Activated naive CD4-positive, alpha-beta T cell (primary cell): ENCODE measurements at regions not wholly inside any gene's neighbourhood (a gene's known extent, or its start where the extent isn't known, plus 50 kb on each side); places are given as distances from the start of the nearest gene placed in this dataset.

ENCODE experiments used
- DNase-seq, 4 experiments: peaks; one replicate each; lab custom pipeline; 2025; lab: John Stamatoyannopoulos, UW

GRCh38 chr16:80489173-80489572 lies 51.6 kb upstream of the DYNLRB2 start:
- no peak for DNase-seq

- no peak for DNase-seq
Measured at GRCh38 chr16:80488167-80488566, 52.6 kb upstream of the DYNLRB2 start.

GRCh38 chr16:80480664-80481063 lies 60.1 kb upstream of the DYNLRB2 start:
- DNase-seq: no peak

GRCh38 chr16:80477838-80478237 lies 63.0 kb upstream of the DYNLRB2 start:
- DNase-seq: no peak

GRCh38 chr16:80468029-80468428 lies 72.8 kb upstream of the DYNLRB2 start:
- no peak for DNase-seq

GRCh38 chr16:80466024-80466987 lies 74.5 kb upstream of the DYNLRB2 start:
- peak in 3 of 4 experiments; percentile 5 to 26 (median 14) for DNase-seq

- DNase-seq: no peak
Measured at GRCh38 chr16:80463751-80464495, 76.9 kb upstream of the DYNLRB2 start.

GRCh38 chr16:80463326-80463725 lies 77.5 kb upstream of the DYNLRB2 start:
- DNase-seq: no peak

- DNase-seq: no peak
Measured at GRCh38 chr16:80462917-80463316, 77.9 kb upstream of the DYNLRB2 start.

GRCh38 chr16:80460988-80461387 lies 79.8 kb upstream of the DYNLRB2 start:
- DNase-seq: no peak

- no peak for DNase-seq
Measured at GRCh38 chr16:80459966-80460365, 80.8 kb upstream of the DYNLRB2 start.

- DNase-seq: no peak
Measured at GRCh38 chr16:80459331-80459777, 81.4 kb upstream of the DYNLRB2 start.

GRCh38 chr16:80457871-80458270 lies 82.9 kb upstream of the DYNLRB2 start:
- no peak for DNase-seq

- no peak for DNase-seq
Measured at GRCh38 chr16:80454802-80455201, 86.0 kb upstream of the DYNLRB2 start.

GRCh38 chr16:80449392-80449791 lies 91.4 kb upstream of the DYNLRB2 start:
- DNase-seq: no peak

GRCh38 chr16:80447241-80447640 lies 93.6 kb upstream of the DYNLRB2 start:
- DNase-seq: no peak

GRCh38 chr16:80442779-80443178 lies 98.0 kb upstream of the DYNLRB2 start:
- no peak for DNase-seq

GRCh38 chr16:80441935-80442334 lies 98.9 kb upstream of the DYNLRB2 start:
- no peak for DNase-seq

- DNase-seq: no peak
Measured at GRCh38 chr16:80440667-80441066, 100.1 kb upstream of the DYNLRB2 start.

- no peak for DNase-seq
Measured at GRCh38 chr16:80437707-80438106, 103.1 kb upstream of the DYNLRB2 start.

- DNase-seq: no peak
Measured at GRCh38 chr16:80436510-80436909, 104.3 kb upstream of the DYNLRB2 start.

GRCh38 chr16:80433623-80434022 lies 107.2 kb upstream of the DYNLRB2 start:
- no peak for DNase-seq

- no peak for DNase-seq
Measured at GRCh38 chr16:80427795-80428194, 113.0 kb upstream of the DYNLRB2 start.
